Spleen (tissue), 7 donors: ENCODE measurements at regions not wholly inside any gene's neighbourhood (a gene's known extent, or its start where the extent isn't known, plus 50 kb on each side); places are given as distances from the start of the nearest gene placed in this dataset.

ENCODE experiments used
- CTCF ChIP-seq, 11 experiments: fragments of 200-600 bp in 7 of 11; fragments of 450-650 bp in 4 of 11; sonication (generic) in 4 of 11; IDR thresholded peaks in 8 of 11; conservative IDR thresholded peaks in 3 of 11; 1 replicate in 7 of 11; 2 replicates in 4 of 11; pipeline versions ENCODE4 v1.4.0 to v1.8.0; 2016 to 2021; ENCODE audit warnings: antibody characterized with exemption in 11 of 11, inconsistent platforms in 4 of 11, mild to moderate bottlenecking in 1 of 11
- POLR2A ChIP-seq, 3 donors: fragments of 450-650 bp; IDR thresholded peaks; one replicate each; pipeline ENCODE4 v1.5.1; 2017; ENCODE audit warnings: antibody characterized with exemption in 3 of 3, mild to moderate bottlenecking in 1 of 3
- POLR2AphosphoS5 ChIP-seq, 3 donors: sonication (generic); formaldehyde crosslinking; IDR thresholded peaks; one replicate each; pipeline ENCODE4 v1.5.1; 2017; ENCODE audit warnings: antibody characterized with exemption in 3 of 3
- donor health status: DM: no; HTN: no; CAD: no; lungs with moderate emphysema.
- donor health status: DM: no; HTN: no; CAD: no.
- donor health status: DM: no; HTN: no; CAD: no.

- TF ChIP-seq CTCF (IDR thresholded peaks at IDR 0.05 in 8 of 11, conservative IDR thresholded peaks at IDR 0.05 in 3 of 11) (no peak), POLR2A (IDR thresholded peaks at IDR 0.05) (no peak), POLR2AphosphoS5 (IDR thresholded peaks at IDR 0.05) (no peak)
Observed at GRCh38 chr6:85771925-85772430, 129.3 kb upstream of the SYNCRIP start.
